SK-N-SH treated with all-trans-retinoic acid at 6 μM for 48 hours (cell line): ENCODE measurements at regions not wholly inside any gene's neighbourhood (a gene's known extent, or its start where the extent isn't known, plus 50 kb on each side); places are given as distances from the start of the nearest gene placed in this dataset.

ENCODE experiments used
- ARNTL ChIP-seq: fragments of 450-650 bp; formaldehyde crosslinking; IDR thresholded peaks from 2 replicates; pipeline ENCODE4 v1.5.0; 2020; ENCODE audit warnings: low read depth, mild to moderate bottlenecking, moderate library complexity, borderline replicate concordance
- CREB5 ChIP-seq: fragments of 250-450 bp; sonication (Bioruptor Pico); IDR thresholded peaks from 2 replicates; pipeline ENCODE4 v1.5.1; 2020; ENCODE audit warnings: low read depth, mild to moderate bottlenecking, moderate library complexity
- CSDC2 ChIP-seq: fragments of 250-450 bp; sonication (Bioruptor Pico); IDR thresholded peaks from 2 replicates; pipeline ENCODE4 v1.5.0; 2020; ENCODE audit warnings: mild to moderate bottlenecking, moderate library complexity
- PATZ1 ChIP-seq: fragments of 250-450 bp; sonication (Bioruptor Pico); IDR thresholded peaks from 2 replicates; pipeline ENCODE4 v1.8.0; 2020; ENCODE audit warnings: mild to moderate bottlenecking, moderate library complexity, borderline replicate concordance
- POU6F1 ChIP-seq: fragments of 250-450 bp; sonication (Bioruptor Pico); IDR thresholded peaks from 2 replicates; pipeline ENCODE4 v1.8.0; 2021; ENCODE audit warnings: low read depth, mild to moderate bottlenecking, moderate library complexity, borderline replicate concordance
- RARB ChIP-seq: fragments of 250-450 bp; sonication (Bioruptor Pico); IDR thresholded peaks from 2 replicates; pipeline ENCODE4 v1.8.0; 2021; ENCODE audit warnings: mild to moderate bottlenecking, moderate library complexity
- TCF4 ChIP-seq: fragments of 250-450 bp; sonication (Bioruptor Pico); IDR thresholded peaks from 2 replicates; pipeline ENCODE4 v1.8.0; 2021; ENCODE audit warnings: mild to moderate bottlenecking, moderate library complexity, borderline replicate concordance
- TOX ChIP-seq: fragments of 250-450 bp; sonication (Bioruptor Pico); IDR thresholded peaks from 2 replicates; pipeline ENCODE4 v1.8.0; 2021; ENCODE audit warnings: mild to moderate bottlenecking, moderate library complexity, borderline replicate concordance
- ZNF565 ChIP-seq: fragments of 450-650 bp; formaldehyde crosslinking; conservative IDR thresholded peaks from 2 replicates; pipeline ENCODE4 v1.5.0; 2020; ENCODE audit warnings: low read depth, mild to moderate bottlenecking, moderate library complexity
- ZNF70 ChIP-seq: fragments of 450-650 bp; formaldehyde crosslinking; IDR thresholded peaks from 2 replicates; pipeline ENCODE4 v1.5.0; 2020; ENCODE audit warnings: mild to moderate bottlenecking, moderate library complexity

GRCh38 chr3:160622263-160623045 lies 54.5 kb upstream of the ARL14 start:
- TF ChIP-seq CSDC2 (no peak), RARB (no peak), PATZ1 (no peak), ARNTL (CRISPR knock-in tag) (no peak), TCF4 (no peak), ZNF70 (CRISPR knock-in tag) (no peak), TOX (CRISPR knock-in tag) (no peak), CREB5 (no peak), POU6F1 (CRISPR knock-in tag) (no peak), ZNF565 (CRISPR knock-in tag) (no peak)
